Thymus (tissue), 11 donors: ENCODE measurements at regions not wholly inside any gene's neighbourhood (a gene's known extent, or its start where the extent isn't known, plus 50 kb on each side); places are given as distances from the start of the nearest gene placed in this dataset.

ENCODE experiments used
- DNase-seq, 9 donors: peaks; one replicate each; pipeline ENCODE4 v3.0.0-alpha.2; 2013; ENCODE audit warnings: low spot score in 9 of 9, low read depth in 6 of 9, missing footprints in 1 of 9
- H3K27ac ChIP-seq, 2 donors: one replicate each; pipeline ENCODE4 v1.5.1; 2013; ENCODE audit warnings: control low read depth in 1 of 2, low read depth in 1 of 2, low read length in 1 of 2, mild to moderate bottlenecking in 1 of 2, moderate library complexity in 1 of 2
- H3K27me3 ChIP-seq, 2 donors: one replicate each; pipeline ENCODE4 v1.5.1; 2013; ENCODE audit warnings: low read length in 1 of 2; ENCODE audit not compliant: control insufficient read depth in 2 of 2, insufficient read depth in 1 of 2
- H3K36me3 ChIP-seq, 2 donors: one replicate each; pipeline ENCODE4 v1.5.1; 2013; ENCODE audit warnings: low read length in 1 of 2, mild to moderate bottlenecking in 1 of 2, moderate library complexity in 1 of 2; ENCODE audit not compliant: control insufficient read depth in 2 of 2, insufficient read depth in 2 of 2
- H3K4me1 ChIP-seq, 2 donors: one replicate each; pipeline ENCODE4 v1.5.1; 2013; ENCODE audit warnings: low read length in 2 of 2; ENCODE audit not compliant: control insufficient read depth in 2 of 2, insufficient read depth in 2 of 2
- H3K4me3 ChIP-seq, 2 donors: one replicate each; pipeline ENCODE4 v1.5.1; 2013; ENCODE audit warnings: low read length in 2 of 2, control low read depth in 1 of 2, mild to moderate bottlenecking in 1 of 2
- H3K9me3 ChIP-seq, 2 donors: one replicate each; pipeline ENCODE4 v1.5.1; 2013; ENCODE audit warnings: low read length in 1 of 2, mild to moderate bottlenecking in 1 of 2; ENCODE audit not compliant: control insufficient read depth in 2 of 2, insufficient read depth in 1 of 2
- WGBS: extraction: QIAGEN DNeasy Blood & Tissue Kit; methylation state at CpG from one replicate; pipeline ENCODE4 v1.1.7; 2013; 5-methylcytosine and 5-hydroxymethylcytosine counted together
- donor health status: healthy.

DNA sequence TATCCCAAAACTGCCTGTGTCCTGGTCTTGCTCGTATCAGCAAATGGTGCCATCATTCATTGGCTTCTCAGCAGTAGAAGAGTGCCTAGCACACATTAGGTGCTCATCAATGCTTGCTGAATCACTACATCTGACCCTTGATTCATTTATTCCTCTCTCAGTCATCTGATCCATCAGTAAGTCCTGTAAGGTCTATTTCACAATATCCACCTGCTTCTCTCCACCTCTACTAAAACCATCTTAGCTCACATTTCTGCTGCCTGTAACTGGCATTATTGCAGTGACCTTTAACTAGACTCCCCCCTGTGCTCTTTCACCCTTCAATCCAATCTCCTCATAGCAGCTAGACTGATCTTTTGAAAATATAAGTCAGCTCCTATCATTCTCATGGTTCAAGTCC is 387.6 kb upstream of the SPRED2 start:
- no peaks in the 10 kb centered on the region for H3K27me3 ChIP-seq
- H3K27ac ChIP-seq = no peak overlapping the region
- 75% methylated on average over 1 of the region's 1 CpG for WGBS
- H3K4me1 ChIP-seq = no peaks in the 10 kb centered on the region
- no peaks in the 10 kb centered on the region for H3K9me3 ChIP-seq
- no peak overlapping the region for H3K4me3 ChIP-seq
- no peaks in the 10 kb centered on the region for H3K36me3 ChIP-seq
- no peak for DNase-seq

GRCh38 chr2:65818873-65819451 is 386.6 kb upstream of the SPRED2 start:
- no peak for DNase-seq
- Histone ChIP-seq H3K4me3 (no peak overlapping the region), H3K9me3 (no peaks in the 10 kb centered on the region), H3K27ac (no peak overlapping the region), H3K36me3 (no peaks in the 10 kb centered on the region), H3K27me3 (no peaks in the 10 kb centered on the region), H3K4me1 (no peaks in the 10 kb centered on the region)
- 89% methylated on average over 3 of the region's 3 CpGs for WGBS

DNA sequence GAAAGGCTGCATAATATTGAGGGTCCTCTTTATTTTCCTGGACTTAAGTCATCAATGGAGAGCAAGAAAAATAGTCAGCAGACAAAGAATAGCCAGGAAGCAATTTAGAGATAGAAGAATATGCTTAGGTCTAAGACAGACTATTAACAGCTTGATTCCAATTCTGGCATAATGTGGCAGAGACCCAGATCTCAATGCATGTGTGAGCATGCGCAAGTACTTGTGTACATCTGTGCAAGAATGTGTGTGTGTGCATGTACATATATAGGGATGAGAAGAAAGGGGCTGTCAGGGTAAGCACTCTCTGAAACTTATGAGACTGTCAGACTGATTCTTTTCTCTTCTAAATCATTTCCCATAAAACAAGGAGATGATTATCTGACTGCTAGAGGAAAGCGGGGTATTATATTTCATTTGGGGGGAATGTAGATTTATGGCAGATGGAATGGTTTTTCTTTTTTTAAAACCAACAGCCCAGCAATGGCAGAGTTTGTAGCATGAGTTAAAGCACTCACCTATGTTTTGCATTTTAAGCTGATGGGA is 381.3 kb upstream of the SPRED2 start:
- no peaks in the 10 kb centered on the region for H3K4me1 ChIP-seq
- no peaks in the 10 kb centered on the region for H3K36me3 ChIP-seq
- H3K4me3 ChIP-seq = no peak overlapping the region
- WGBS = 96% methylated on average over 2 of the region's 2 CpGs
- no peak for DNase-seq
- H3K27ac ChIP-seq = no peak overlapping the region
- H3K9me3 ChIP-seq = no peaks in the 10 kb centered on the region
- no peaks in the 10 kb centered on the region for H3K27me3 ChIP-seq

DNA sequence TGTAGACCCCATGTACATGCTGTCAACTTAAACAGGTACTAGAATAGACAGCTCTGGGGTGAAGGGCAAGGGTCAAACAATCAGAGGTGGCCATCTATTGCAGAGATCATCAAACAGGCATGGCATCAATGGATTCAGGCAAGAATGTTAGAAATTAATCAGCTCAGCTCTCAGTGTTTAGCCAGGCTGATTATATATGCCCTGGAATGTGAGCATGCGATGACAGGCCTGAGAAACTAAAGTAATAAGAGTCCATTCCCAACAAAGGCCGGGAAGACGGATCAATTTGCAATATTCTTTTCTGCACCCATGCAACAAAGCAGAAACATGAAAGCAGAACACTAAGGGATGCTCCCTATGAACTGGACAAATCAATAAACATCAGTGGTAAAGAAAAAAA is 380.5 kb upstream of the SPRED2 start:
- no peaks in the 10 kb centered on the region for H3K4me1 ChIP-seq
- H3K4me3 ChIP-seq = no peak overlapping the region
- DNase-seq = no peak
- H3K27me3 ChIP-seq = no peaks in the 10 kb centered on the region
- H3K9me3 ChIP-seq = no peaks in the 10 kb centered on the region
- no peaks in the 10 kb centered on the region for H3K36me3 ChIP-seq
- WGBS = 94% methylated on average over 3 of the region's 3 CpGs
- H3K27ac ChIP-seq = no peak overlapping the region

DNA sequence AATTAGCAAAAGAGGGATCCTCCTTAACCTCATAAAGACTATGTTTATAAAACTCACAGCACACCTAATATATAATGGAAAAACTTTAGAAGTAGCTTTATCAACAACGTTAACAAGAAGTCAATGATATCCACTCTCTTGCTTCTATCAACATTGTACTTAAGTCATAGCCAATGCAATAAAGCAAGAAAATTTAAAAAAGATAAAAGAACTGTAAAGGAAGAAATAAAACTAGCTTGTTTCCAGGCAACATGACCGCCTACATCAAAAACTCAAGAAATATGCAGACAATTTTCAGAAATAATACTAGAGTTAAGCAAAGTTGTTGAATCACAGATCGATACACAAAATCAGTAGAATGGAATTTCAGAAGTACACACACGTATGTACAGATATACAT is 375.5 kb upstream of the SPRED2 start:
- Histone ChIP-seq H3K27ac (no peak overlapping the region), H3K9me3 (no peaks in the 10 kb centered on the region), H3K36me3 (no peaks in the 10 kb centered on the region), H3K4me3 (no peak overlapping the region), H3K4me1 (no peaks in the 10 kb centered on the region), H3K27me3 (no peaks in the 10 kb centered on the region)
- WGBS = 97% methylated on average over 4 of the region's 4 CpGs
- no peak for DNase-seq

DNA sequence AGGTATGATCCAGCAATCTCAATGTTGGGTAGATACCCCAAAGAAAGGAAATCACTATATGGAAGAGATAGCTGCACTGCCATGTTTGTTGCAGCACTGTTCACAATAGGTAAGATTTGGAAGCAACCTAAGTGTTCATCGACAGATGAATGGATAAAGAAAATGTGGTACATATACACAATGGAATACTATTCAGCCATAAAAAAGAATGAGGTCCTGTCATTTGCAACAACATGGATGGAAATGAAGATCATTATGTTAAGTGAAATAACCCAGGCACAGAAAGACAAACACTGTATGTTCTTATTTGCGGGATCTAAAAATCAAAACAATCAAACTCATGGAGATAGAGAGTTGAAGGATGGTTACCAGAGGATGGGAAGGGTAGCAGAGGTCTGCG is 372.4 kb upstream of the SPRED2 start:
- Histone ChIP-seq H3K9me3 (no peaks in the 10 kb centered on the region), H3K36me3 (no peaks in the 10 kb centered on the region), H3K4me1 (no peaks in the 10 kb centered on the region), H3K4me3 (no peak overlapping the region), H3K27ac (no peak overlapping the region), H3K27me3 (no peaks in the 10 kb centered on the region)
- DNase-seq = no peak
- 98% methylated on average over 3 of the region's 3 CpGs for WGBS

DNA sequence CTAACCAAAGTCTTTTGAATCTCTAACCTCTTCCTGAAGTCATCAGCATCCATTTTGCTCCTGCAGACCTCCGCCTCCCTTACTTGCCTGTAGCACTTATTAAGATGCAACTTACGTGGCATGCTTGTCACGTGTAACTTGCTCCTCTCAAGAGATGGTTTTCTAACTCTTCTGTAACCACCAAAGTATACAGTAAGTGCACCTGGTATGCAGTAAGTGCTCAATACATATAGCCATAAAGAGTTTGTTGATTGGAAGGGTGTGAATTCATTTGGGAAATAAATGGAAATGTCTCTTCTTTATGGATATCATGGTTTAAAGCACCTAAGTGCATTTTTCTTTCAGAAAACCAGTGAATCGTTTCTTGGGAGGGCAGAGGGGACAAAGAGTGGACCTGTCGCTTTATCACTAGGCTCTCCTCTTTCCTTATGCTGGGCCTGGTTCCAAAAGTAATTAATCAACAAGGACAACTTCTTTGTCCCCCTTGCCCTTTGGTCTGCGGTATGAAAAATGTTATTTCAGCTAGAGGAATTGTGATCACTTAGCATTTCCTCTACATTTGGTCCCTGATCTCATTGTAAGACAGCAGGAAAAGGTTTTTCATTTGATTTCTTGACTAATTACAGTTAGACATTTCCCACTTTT is 370.0 kb upstream of the SPRED2 start:
- Histone ChIP-seq H3K27ac (no peak overlapping the region), H3K9me3 (no peaks in the 10 kb centered on the region), H3K4me3 (no peak overlapping the region), H3K4me1 (no peaks in the 10 kb centered on the region), H3K27me3 (no peaks in the 10 kb centered on the region), H3K36me3 (no peaks in the 10 kb centered on the region)
- WGBS = 76% methylated on average over 6 of the region's 6 CpGs
- no peak for DNase-seq

DNA sequence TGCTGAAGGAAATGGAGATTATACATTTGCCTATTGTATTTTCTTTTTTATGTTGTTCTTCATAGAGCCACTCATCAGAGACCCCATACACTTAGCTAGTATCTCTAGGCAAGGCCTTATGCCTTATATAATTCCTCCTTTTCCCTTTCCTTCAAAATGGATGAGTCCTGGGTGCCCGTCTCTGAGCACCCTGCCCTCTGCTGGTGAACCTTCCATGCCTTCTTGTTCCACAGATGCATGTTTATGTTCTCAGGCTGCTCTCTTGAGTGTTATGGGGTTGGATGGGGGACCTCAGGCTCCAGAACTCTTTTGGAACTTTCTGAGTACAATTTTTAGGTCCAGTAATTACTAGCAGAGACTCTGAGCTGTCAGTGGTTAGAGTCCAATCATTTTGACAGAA is 368.6 kb upstream of the SPRED2 start:
- no peak for DNase-seq
- 87% methylated on average over 1 of the region's 1 CpG for WGBS

GRCh38 chr2:65799141-65799854 is 366.9 kb upstream of the SPRED2 start:
- no peak for DNase-seq
- Histone ChIP-seq H3K4me1 (no peaks in the 10 kb centered on the region), H3K36me3 (no peaks in the 10 kb centered on the region), H3K27me3 (no peaks in the 10 kb centered on the region), H3K27ac (no peak overlapping the region), H3K4me3 (no peak overlapping the region), H3K9me3 (no peaks in the 10 kb centered on the region)
- 96% methylated on average over 5 of the region's 5 CpGs for WGBS

More for the DNA sequence above, 368.6 kb upstream of the SPRED2 start:
- Histone ChIP-seq H3K4me1 (no peaks in the 10 kb centered on the region), H3K4me3 (no peak overlapping the region), H3K27me3 (no peaks in the 10 kb centered on the region), H3K27ac (no peak overlapping the region), H3K36me3 (no peaks in the 10 kb centered on the region), H3K9me3 (no peaks in the 10 kb centered on the region)
